SK-N-SH treated with all-trans-retinoic acid at 6 μM for 48 hours (cell line): ENCODE measurements at regions not wholly inside any gene's neighbourhood (a gene's known extent, or its start where the extent isn't known, plus 50 kb on each side); places are given as distances from the start of the nearest gene placed in this dataset.

Experiments used
- ATAC-seq: fragments of 200-7000 bp; cut with Tn5 transposase; 3 replicates; pipeline ENCODE4 v1.9.1; 2020; ENCODE audit warnings: mild to moderate bottlenecking, moderate library complexity
- ARNTL ChIP-seq: fragments of 450-650 bp; formaldehyde crosslinking; IDR thresholded peaks from 2 replicates; pipeline ENCODE4 v1.5.0; 2020; ENCODE audit warnings: low read depth, mild to moderate bottlenecking, moderate library complexity, borderline replicate concordance
- BACH2 ChIP-seq: fragments of 250-450 bp; sonication (Bioruptor Pico); IDR thresholded peaks from 2 replicates; pipeline ENCODE4 v1.9.0; 2021; ENCODE audit warnings: mild to moderate bottlenecking, borderline replicate concordance
- CREB5 ChIP-seq: fragments of 250-450 bp; sonication (Bioruptor Pico); IDR thresholded peaks from 2 replicates; pipeline ENCODE4 v1.5.1; 2020; ENCODE audit warnings: low read depth, mild to moderate bottlenecking, moderate library complexity
- CSDC2 ChIP-seq: fragments of 250-450 bp; sonication (Bioruptor Pico); IDR thresholded peaks from 2 replicates; pipeline ENCODE4 v1.5.0; 2020; ENCODE audit warnings: mild to moderate bottlenecking, moderate library complexity
- CSRNP3 ChIP-seq: fragments of 250-450 bp; sonication (Bioruptor Pico); IDR thresholded peaks from 2 replicates; pipeline ENCODE4 v1.5.1; 2021; ENCODE audit warnings: mild to moderate bottlenecking, moderate library complexity
- ESRRG ChIP-seq: fragments of 250-450 bp; sonication (Bioruptor Pico); IDR thresholded peaks from 2 replicates; pipeline ENCODE4 v1.6.1; 2021; ENCODE audit warnings: mild to moderate bottlenecking
- ISL1 ChIP-seq: fragments of 250-450 bp; sonication (Bioruptor Pico); IDR thresholded peaks from 2 replicates; pipeline ENCODE4 v2.1.2; 2022; ENCODE audit warnings: mild to moderate bottlenecking, moderate library complexity
- OSR1 ChIP-seq: fragments of 250-450 bp; sonication (Bioruptor Pico); IDR thresholded peaks from 2 replicates; pipeline ENCODE4 v1.8.0; 2022; ENCODE audit warnings: moderate library complexity, mild to moderate bottlenecking, inconsistent platforms
- PATZ1 ChIP-seq: fragments of 250-450 bp; sonication (Bioruptor Pico); IDR thresholded peaks from 2 replicates; pipeline ENCODE4 v1.8.0; 2020; ENCODE audit warnings: mild to moderate bottlenecking, moderate library complexity, borderline replicate concordance
- POU6F1 ChIP-seq: fragments of 250-450 bp; sonication (Bioruptor Pico); IDR thresholded peaks from 2 replicates; pipeline ENCODE4 v1.8.0; 2021; ENCODE audit warnings: low read depth, mild to moderate bottlenecking, moderate library complexity, borderline replicate concordance
- RARB ChIP-seq: fragments of 250-450 bp; sonication (Bioruptor Pico); IDR thresholded peaks from 2 replicates; pipeline ENCODE4 v1.8.0; 2021; ENCODE audit warnings: mild to moderate bottlenecking, moderate library complexity
- TCF4 ChIP-seq: fragments of 250-450 bp; sonication (Bioruptor Pico); IDR thresholded peaks from 2 replicates; pipeline ENCODE4 v1.8.0; 2021; ENCODE audit warnings: mild to moderate bottlenecking, moderate library complexity, borderline replicate concordance
- TOX ChIP-seq: fragments of 250-450 bp; sonication (Bioruptor Pico); IDR thresholded peaks from 2 replicates; pipeline ENCODE4 v1.8.0; 2021; ENCODE audit warnings: mild to moderate bottlenecking, moderate library complexity, borderline replicate concordance
- TSHZ2 ChIP-seq: fragments of 250-450 bp; sonication (Bioruptor Pico); IDR thresholded peaks from 2 replicates; pipeline ENCODE4 v1.5.0; 2020; ENCODE audit warnings: mild to moderate bottlenecking, moderate library complexity
- ZC3H10 ChIP-seq: fragments of 250-450 bp; sonication (Bioruptor Pico); IDR thresholded peaks from 2 replicates; pipeline ENCODE4 v1.5.1; 2021; ENCODE audit warnings: mild to moderate bottlenecking, moderate library complexity
- ZFP3 ChIP-seq: fragments of 250-450 bp; sonication (Bioruptor Pico); IDR thresholded peaks from 2 replicates; pipeline ENCODE4 v1.5.0; 2020; ENCODE audit warnings: mild to moderate bottlenecking, moderate library complexity
- ZFP30 ChIP-seq: fragments of 450-650 bp; formaldehyde crosslinking; IDR thresholded peaks from 2 replicates; pipeline ENCODE4 v1.5.0; 2022; ENCODE audit warnings: mild to moderate bottlenecking, moderate library complexity
- ZNF8 ChIP-seq: fragments of 450-650 bp; formaldehyde crosslinking; IDR thresholded peaks from 2 replicates; pipeline ENCODE4 v1.5.0; 2020; ENCODE audit warnings: mild to moderate bottlenecking, moderate library complexity

GRCh38 chr12:62001424-62001823, 258.8 kb upstream of the USP15 start:
- TF ChIP-seq CSDC2 (CRISPR knock-in tag) (no peak), TCF4 (CRISPR knock-in tag) (no peak), OSR1 (CRISPR knock-in tag) (no peak), ZNF8 (CRISPR knock-in tag) (no peak), TOX (CRISPR knock-in tag) (no peak), ESRRG (CRISPR knock-in tag) (no peak), ZFP30 (no peak), RARB (CRISPR knock-in tag) (no peak), ISL1 (CRISPR knock-in tag) (no peak), ZFP3 (CRISPR knock-in tag) (no peak), ZC3H10 (CRISPR knock-in tag) (no peak), PATZ1 (CRISPR knock-in tag) (no peak), CREB5 (no peak)
- ATAC-seq = no peak

GRCh38 chr12:62003226-62003625, 257.0 kb upstream of the USP15 start:
- ATAC-seq = no peak
- TF ChIP-seq ZFP30 = no peak
- TF ChIP-seq, all 23 proteins: peak for 0

GRCh38 chr12:62003701-62004100, 256.5 kb upstream of the USP15 start:
- ATAC-seq = no peak
- TF ChIP-seq PATZ1 (CRISPR knock-in tag) (no peak), TSHZ2 (CRISPR knock-in tag) (no peak), BACH2 (no peak), CSDC2 (CRISPR knock-in tag) (no peak), CSRNP3 (CRISPR knock-in tag) (no peak), ZC3H10 (CRISPR knock-in tag) (no peak), ESRRG (CRISPR knock-in tag) (no peak), POU6F1 (CRISPR knock-in tag) (no peak), CREB5 (no peak), ISL1 (CRISPR knock-in tag) (no peak), ARNTL (no peak), TOX (CRISPR knock-in tag) (no peak)
